ENCODE measurements at regions not wholly inside any gene's neighbourhood (a gene's known extent, or its start where the extent isn't known, plus 50 kb on each side); places are given as distances from the start of the nearest gene placed in this dataset.

DNA sequence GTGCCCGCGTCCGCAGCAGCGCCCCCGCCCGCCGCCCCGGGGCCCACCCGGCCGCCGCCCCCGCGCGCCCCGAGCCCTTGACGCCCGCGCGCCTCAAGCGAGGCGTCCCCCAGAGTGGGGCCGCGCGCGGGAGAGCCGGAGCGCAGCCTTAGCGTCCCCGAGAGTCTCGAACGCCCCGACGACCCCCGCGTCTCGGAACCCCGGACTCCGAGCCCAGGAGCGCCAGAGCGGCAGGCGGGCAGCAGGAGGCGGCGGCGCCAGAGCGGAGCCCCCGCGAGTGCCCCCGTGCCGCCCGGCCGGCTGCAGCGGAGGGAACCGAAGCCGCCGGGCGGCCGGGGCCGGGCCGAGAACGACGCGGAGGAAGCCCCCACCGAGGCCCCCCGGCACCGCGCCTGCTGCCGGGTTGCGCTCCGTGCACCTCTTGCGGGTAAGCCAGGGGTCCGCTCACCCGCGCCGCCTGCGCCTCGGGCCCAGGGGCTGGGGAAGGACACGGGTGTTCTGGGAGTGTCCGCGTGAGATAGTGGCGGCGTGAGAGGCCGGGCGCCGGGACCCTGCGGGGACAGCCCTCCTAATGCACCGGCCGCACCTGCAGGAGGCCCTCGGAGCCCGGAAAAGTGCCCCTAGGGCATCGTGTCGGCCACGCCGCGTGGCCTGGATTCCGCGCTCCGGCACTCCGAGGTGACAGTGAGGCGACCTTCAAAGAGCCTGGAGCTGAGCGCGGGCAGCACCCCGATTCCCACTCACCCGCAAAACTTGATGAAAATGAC, 52.0 kb upstream of the ULK4 start:
- H3K4me3 ChIP-seq (ENCODE audit: low read depth, low read length), result peak overlapping the region; percentile 55

DNA sequence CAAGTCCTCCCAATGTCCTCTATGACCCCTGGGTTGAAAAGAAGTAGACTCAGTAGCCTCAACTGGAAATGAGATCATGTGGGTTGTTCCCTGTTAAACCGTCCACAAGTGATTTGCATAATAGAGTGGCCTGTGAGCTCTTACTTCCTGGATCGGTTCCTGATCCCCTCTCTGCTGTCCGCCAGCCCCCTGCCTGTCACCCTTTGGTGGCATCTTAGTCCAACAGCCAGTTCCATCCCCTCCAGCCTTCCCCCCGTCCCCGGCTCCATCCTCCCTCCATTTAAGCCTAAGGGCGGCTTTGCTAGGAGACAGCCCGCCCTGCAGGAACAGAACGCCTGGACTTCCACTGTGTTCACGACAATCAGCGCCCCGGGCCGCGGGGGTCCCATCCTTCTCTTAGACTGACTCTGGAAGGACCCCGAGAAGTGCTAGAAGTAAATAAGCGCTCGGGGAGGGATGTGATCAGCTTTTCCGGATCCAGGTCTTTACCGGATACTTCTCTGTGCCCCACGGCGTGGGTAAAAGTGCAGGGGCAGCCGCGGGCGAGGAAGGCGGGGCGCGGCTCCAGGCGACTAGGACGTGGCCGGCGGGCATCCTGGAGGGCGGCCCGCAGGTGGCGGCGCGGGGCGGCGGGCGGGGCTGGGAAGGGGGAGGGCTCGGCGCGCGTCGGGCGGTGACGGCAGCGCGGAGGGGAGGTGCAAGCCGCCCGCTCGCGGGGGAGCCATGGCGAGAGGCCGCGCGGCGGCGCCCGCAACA, 51.2 kb upstream of the ULK4 start:
- peak overlapping the region; percentile 58 for H3K4me3 ChIP-seq (ENCODE audit: low read depth, low read length)

DNA sequence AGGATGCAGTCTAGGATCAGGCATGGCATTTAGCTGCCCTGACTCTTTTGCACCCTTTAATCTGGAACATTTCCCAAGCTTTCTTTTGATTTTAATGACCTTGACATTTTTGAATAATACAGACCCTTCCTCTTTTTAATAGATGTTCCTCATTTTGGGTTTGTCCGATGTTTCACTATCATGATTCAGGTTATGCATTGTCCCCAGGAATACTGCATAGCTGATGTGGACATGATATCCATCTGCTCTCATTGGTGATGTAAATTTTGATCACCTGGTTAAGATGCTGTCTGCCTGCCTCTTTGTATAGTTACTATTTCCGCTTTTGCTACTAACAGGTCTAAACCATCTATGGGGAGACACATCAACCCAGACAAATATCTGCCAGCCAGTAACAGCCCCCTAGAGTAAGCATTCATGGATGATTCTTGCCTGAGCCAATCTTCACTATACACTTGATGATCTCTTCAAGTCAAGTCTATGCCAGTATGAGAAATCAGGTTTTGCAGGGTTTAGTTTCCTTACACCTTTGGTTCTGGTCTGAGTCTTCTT, 50.6 kb upstream of the ULK4 start:
- H3K4me3 ChIP-seq (ENCODE audit: low read depth, low read length), result peak overlapping the region; percentile 58

All from iPS-11a (cell line).